Right ventricle myocardium superior (tissue), 1 donor: ENCODE measurements at regions not wholly inside any gene's neighbourhood (a gene's known extent, or its start where the extent isn't known, plus 50 kb on each side); places are given as distances from the start of the nearest gene placed in this dataset.

ENCODE experiments used
- ATAC-seq: fragments of 200-7000 bp; cut with Tn5 transposase; one replicate; pipeline ENCODE4 v1.9.1; 2020; ENCODE audit warnings: mild to moderate bottlenecking; ENCODE audit not compliant: poor library complexity
- DNase-seq: peaks from one replicate; pipeline ENCODE4 v3.0.0-alpha.2; 2020
- intact Hi-C: fragments of 100-400 bp; cut with DNase I; formaldehyde crosslinking; loops from one replicate; pipeline ENCODE4 v1.11.2; 2022
- donor health status: DM: no; HTN: yes; CAD: no; lungs with severe emphysema.

GRCh38 chr2:105600602-105600948 lies 144.1 kb upstream of the NCK2 start:
- no peak for ATAC-seq
- no peak for DNase-seq
- intact Hi-C loops: loop anchor here (10.0 kb wide), 1 partner anchor 284 kb away; no protein-coding TSS in a partner anchor

DNA sequence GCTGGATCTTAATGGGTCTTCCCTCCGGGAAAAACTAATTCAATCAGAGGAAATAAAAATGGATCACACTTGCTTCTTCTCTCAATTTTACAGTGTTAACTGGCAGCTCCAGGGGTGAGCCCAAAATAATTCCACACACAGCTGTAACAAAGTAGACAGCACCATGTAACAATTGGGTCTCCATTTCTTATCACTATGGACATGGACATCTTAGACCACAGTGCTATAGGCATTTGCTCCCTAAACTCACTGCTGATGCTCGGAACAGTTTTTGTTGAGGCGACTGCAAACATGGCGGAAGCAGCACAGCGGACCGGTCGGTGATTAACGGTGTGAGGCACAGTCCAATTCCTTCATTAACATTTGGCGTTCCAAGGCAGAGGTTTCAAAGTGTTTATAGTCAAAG lies 144.7 kb upstream of the NCK2 start:
- intact Hi-C loops: loop anchor here (10.0 kb wide), 1 partner anchor 285 kb away; no protein-coding TSS in a partner anchor
- ATAC-seq: no peak
- DNase-seq: no peak

- ATAC-seq: no peak
- intact Hi-C loops: no loop called here
- DNase-seq: no peak
Observed at GRCh38 chr2:105598829-105599698, 145.6 kb upstream of the NCK2 start.

- intact Hi-C loops: no loop called here
- ATAC-seq (no peak), DNase-seq (no peak)
Observed at GRCh38 chr2:105597806-105598803, 146.6 kb upstream of the NCK2 start.

DNA sequence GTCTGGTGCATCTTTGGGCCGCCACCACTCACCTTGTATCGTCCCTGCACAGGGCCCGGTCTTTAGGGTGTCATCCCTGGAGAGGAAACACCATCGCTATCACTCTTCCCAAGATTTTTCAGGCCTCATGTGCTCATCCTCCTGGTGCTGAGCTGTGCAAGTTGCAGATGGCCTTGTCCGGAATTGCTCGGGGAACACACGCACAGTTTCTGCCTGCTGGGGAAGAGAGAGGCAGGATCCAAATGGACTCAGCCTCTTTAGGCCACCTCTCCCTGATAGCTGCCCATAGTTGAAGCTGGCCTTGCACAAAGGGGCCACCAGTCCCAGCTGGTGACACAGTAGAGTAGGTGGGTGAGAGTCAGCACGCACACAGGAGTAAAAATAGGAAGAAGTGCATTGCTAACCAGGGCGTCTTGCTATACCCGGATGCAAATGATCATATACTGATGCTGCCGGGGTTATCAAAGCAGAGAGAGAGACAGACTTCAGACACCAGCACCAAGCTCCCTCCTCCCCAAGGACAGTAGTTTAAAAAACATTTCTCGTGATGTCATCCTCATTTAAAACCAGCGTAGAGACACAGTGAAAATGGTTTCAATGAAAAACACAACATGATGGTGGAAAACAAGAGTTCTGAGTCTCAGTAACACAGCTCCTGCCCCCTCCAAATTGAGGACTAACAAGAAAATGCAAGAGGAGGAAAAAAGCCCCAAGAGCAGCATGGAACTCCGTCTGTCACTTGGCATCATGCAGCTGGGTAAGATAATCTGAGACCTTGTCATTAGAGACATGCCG lies 147.5 kb upstream of the NCK2 start:
- ATAC-seq (no peak), DNase-seq (no peak)
- intact Hi-C loops: no loop called here

DNA sequence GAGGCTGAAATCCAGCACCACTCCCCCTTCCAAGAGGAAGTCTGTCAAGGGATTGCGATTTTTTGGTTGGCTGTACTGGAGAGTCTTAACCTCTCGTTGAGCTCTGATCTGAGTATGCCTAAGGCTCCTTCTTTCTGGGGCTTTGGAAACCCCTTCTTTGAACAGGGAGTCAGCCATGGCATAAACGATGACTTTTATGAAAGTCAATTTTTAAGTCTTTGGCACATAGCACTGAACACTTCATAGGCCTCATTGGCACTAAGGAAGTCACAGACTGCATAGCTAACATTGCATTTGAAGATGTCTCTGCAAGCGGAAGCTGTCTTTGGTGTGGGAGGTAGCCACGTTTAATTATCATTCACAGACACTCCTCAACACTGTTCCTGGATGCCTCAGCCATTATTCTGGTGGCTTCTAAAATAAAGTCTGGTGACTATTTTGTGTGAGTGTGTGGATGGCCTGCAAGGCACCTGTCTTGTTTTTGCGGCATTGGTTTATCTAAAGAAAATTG lies 148.2 kb upstream of the NCK2 start:
- no peak for DNase-seq
- intact Hi-C loops: no loop called here
- no peak for ATAC-seq

- ATAC-seq (no peak), DNase-seq (no peak)
- intact Hi-C loops: no loop called here
Observed at GRCh38 chr2:105595536-105595935, 149.2 kb upstream of the NCK2 start.

- intact Hi-C loops: no loop called here
- ATAC-seq: no peak
Observed at GRCh38 chr2:105593221-105593967, 151.3 kb upstream of the NCK2 start.

DNA sequence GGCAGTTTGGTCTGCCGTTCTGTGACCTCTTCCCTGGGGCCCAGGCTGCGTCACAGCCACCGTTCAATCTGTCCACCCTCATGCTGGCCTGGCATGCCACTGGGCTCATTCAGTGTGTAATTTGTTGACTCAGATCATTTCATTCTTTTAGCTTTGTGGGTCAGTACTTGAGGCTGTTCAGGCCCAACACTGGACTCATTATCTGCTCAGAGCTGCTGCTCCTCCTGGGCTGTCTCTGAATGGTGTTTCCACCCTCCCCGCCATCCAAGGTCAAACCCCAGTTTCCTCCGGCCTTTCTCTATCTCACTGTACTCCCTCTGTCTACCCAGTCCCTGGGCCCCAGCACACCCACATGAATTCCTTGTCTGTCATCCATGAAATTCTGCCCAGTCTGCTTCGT lies 152.4 kb upstream of the NCK2 start:
- intact Hi-C loops: no loop called here
- DNase-seq (no peak), ATAC-seq (peak; percentile 57)

More at GRCh38 chr2:105593221-105593967, 151.3 kb upstream of the NCK2 start:
- no peak for DNase-seq

GRCh38 chr2:105590780-105591660 lies 153.7 kb upstream of the NCK2 start:
- no peak for DNase-seq
- intact Hi-C loops: no loop called here
- no peak for ATAC-seq

- intact Hi-C loops: no loop called here
- DNase-seq (no peak), ATAC-seq (no peak)
Observed at GRCh38 chr2:105588581-105588980, 156.1 kb upstream of the NCK2 start.

- intact Hi-C loops: no loop called here
- no peak for DNase-seq
- no peak for ATAC-seq
Observed at GRCh38 chr2:105587637-105588036, 157.1 kb upstream of the NCK2 start.

DNA sequence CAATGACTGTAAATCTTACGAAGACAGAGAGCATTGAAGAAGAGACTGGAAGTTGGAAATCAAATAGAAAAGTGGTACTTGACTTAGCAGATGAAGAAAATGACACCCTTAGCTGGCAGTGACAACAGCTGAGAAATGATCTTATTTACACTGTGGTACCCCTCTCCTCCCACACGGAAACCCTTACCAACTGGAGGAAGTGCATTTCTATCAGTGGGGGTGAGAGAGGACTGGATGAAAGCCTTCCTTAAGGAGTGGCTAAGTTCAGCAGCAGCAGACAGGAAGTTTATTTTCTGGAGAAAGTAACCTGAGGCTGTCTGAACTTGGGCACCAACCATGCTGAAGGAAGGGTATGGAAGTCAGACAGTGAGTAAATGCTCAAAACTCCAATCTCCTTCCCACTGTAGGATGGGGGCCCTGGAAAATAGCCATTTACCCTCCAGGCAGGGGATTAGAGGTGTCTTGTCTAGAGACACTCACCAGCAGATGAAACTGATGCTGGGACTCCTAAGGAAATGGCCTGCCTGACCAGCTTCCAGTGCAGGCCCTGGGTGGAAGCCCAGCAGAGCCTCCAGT lies 160.2 kb upstream of the NCK2 start:
- intact Hi-C loops: no loop called here

DNA sequence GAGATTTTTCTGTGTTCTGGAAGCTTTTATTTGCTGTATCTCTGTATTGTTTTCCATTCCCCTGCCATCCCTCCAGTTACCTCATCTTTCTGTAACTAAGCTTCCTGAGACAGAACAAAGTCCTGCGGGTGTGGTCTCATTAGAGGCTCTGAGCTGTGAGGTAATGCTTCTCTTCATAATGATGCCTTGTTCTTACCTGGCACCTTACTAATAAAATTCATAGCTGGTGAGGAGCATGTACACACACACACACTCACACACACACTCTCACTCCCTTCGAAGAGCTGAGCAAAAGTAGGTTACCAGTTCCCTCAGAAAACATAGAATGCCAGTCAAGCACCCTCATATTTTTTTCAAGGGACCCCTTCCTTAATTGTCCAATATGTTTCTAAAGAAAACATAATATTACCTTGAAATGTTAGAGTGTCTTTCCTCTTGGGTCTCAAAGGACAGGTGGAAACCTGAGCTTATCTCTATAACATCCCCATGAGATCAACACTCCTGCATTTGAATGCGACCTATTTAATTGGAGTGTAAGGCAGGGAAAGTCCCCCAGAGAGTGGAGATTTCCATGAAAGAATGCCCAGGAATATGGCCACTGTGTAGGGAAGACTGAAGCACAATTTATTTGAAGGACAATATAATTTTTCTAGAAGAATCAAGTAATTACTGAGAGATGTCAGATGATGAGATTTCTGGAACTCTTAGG lies 161.6 kb upstream of the NCK2 start:
- no peak for DNase-seq
- ATAC-seq: no peak
- intact Hi-C loops: no loop called here

More for the DNA sequence above, 160.2 kb upstream of the NCK2 start:
- no peak for DNase-seq
- no peak for ATAC-seq

- intact Hi-C loops: no loop called here
Observed at GRCh38 chr2:105581555-105581944, 163.2 kb upstream of the NCK2 start.

More at GRCh38 chr2:105581555-105581944, 163.2 kb upstream of the NCK2 start:
- no peak for DNase-seq
- no peak for ATAC-seq
